Fibroblast of lung (primary cell): ENCODE measurements at regions not wholly inside any gene's neighbourhood (a gene's known extent, or its start where the extent isn't known, plus 50 kb on each side); places are given as distances from the start of the nearest gene placed in this dataset.

Source experiments
- DNase-seq, 2 donors: peaks; one replicate each; pipeline versions ENCODE4 v3.0.0 to v3.0.0-alpha.2; 2010; ENCODE audit warnings: low read depth in 2 of 2
- H2AFZ ChIP-seq: 2 replicates; pipeline ENCODE4 v1.5.1; 2012; ENCODE audit warnings: low read length, control low read depth, inconsistent platforms
- H3K27ac ChIP-seq: 2 replicates; pipeline ENCODE4 v1.5.1; 2011; ENCODE audit warnings: low read length, control low read depth; ENCODE audit not compliant: insufficient read depth
- H3K27me3 ChIP-seq: 2 replicates; pipeline ENCODE4 v1.5.1; 2011; ENCODE audit warnings: mild to moderate bottlenecking, low read length; ENCODE audit not compliant: control insufficient read depth, insufficient read depth
- H3K36me3 ChIP-seq: 2 replicates; pipeline ENCODE4 v1.5.1; 2011; ENCODE audit warnings: low read length; ENCODE audit not compliant: control insufficient read depth, insufficient read depth
- H3K4me1 ChIP-seq: 2 replicates; pipeline ENCODE4 v1.5.1; 2011; ENCODE audit warnings: low read length; ENCODE audit not compliant: control insufficient read depth, insufficient read depth; ENCODE audit errors: extremely low read depth
- H3K4me2 ChIP-seq: 2 replicates; pipeline ENCODE4 v1.5.1; 2011; ENCODE audit warnings: low read length, control low read depth; ENCODE audit not compliant: insufficient read depth; ENCODE audit errors: extremely low read depth
- H3K4me3 ChIP-seq, 4 experiments: fragments of 200-600 bp in 1 of 4; sonication (generic) in 1 of 4; replicated peaks in 1 of 4; 2 replicates each; pipeline ENCODE4 v1.5.1; 2011 to 2016; ENCODE audit warnings: low read length in 4 of 4, low read depth in 3 of 4, mild to moderate bottlenecking in 3 of 4, control low read depth in 2 of 4, inconsistent platforms in 1 of 4, mixed read lengths in 1 of 4; ENCODE audit not compliant: insufficient read depth in 1 of 4; ENCODE audit errors: control extremely low read depth in 1 of 4
- H3K79me2 ChIP-seq: 2 replicates; pipeline ENCODE4 v1.5.1; 2012; ENCODE audit warnings: mild to moderate bottlenecking, low read length, inconsistent platforms; ENCODE audit not compliant: control insufficient read depth, insufficient read depth
- H3K9ac ChIP-seq: 2 replicates; pipeline ENCODE4 v1.5.1; 2011; ENCODE audit warnings: mild to moderate bottlenecking, low read length, control low read depth; ENCODE audit not compliant: insufficient read depth
- H3K9me3 ChIP-seq: 2 replicates; pipeline ENCODE4 v1.5.1; 2012; ENCODE audit warnings: low read depth, low read length; ENCODE audit not compliant: control insufficient read depth, insufficient read depth
- H4K20me1 ChIP-seq: 2 replicates; pipeline ENCODE4 v1.5.1; 2011; ENCODE audit warnings: low read length; ENCODE audit not compliant: control insufficient read depth, insufficient read depth; ENCODE audit errors: extremely low read depth
- CTCF ChIP-seq, 2 donors: IDR thresholded peaks in 1 of 2; conservative IDR thresholded peaks in 1 of 2; 1 replicate in 1 of 2; 2 replicates in 1 of 2; pipeline ENCODE4 v1.5.1; 2011 to 2012; ENCODE audit warnings: low read length in 2 of 2, control low read depth in 1 of 2, inconsistent platforms in 1 of 2, low read depth in 1 of 2, mild to moderate bottlenecking in 1 of 2
- EZH2 ChIP-seq: IDR thresholded peaks from 2 replicates; pipeline ENCODE4 v1.5.1; 2012; ENCODE audit warnings: low read length, control low read depth, mild to moderate bottlenecking; ENCODE audit errors: missing control alignments

GRCh38 chr11:91513734-91514133 lies 710.9 kb upstream of the FAT3 start:
- Histone ChIP-seq H2AFZ (no peak overlapping the region), H3K27me3 (no peaks in the 10 kb centered on the region), H4K20me1 (no peaks in the 10 kb centered on the region), H3K4me3 (no peak overlapping the region), H3K4me1 (no peaks in the 10 kb centered on the region), H3K79me2 (no peaks in the 10 kb centered on the region), H3K4me2 (no peak overlapping the region), H3K9me3 (no peaks in the 10 kb centered on the region), H3K36me3 (no peaks in the 10 kb centered on the region), H3K9ac (no peak overlapping the region), H3K27ac (no peak overlapping the region)
- peak in 1 of 2 donors; percentile 17 for DNase-seq
- no peak for TF ChIP-seq EZH2
- TF ChIP-seq CTCF (conservative IDR thresholded peaks at IDR 0.05 in 1 of 2, IDR thresholded peaks at IDR 0.05 in 1 of 2; ENCODE audit: low read depth in 1 of 2, low read length in 2 of 2) = peak in 1 of 2 donors; percentile 43

- no peak overlapping the region for H3K4me3 ChIP-seq
- no peaks in the 10 kb centered on the region for H3K4me1 ChIP-seq
- TF ChIP-seq CTCF (conservative IDR thresholded peaks at IDR 0.05 in 1 of 2, IDR thresholded peaks at IDR 0.05 in 1 of 2; ENCODE audit: low read depth in 1 of 2, low read length in 2 of 2) (no peak), EZH2 (no peak)
- H4K20me1 ChIP-seq = no peaks in the 10 kb centered on the region
- no peak overlapping the region for H3K27ac ChIP-seq
- no peaks in the 10 kb centered on the region for H3K79me2 ChIP-seq
- no peaks in the 10 kb centered on the region for H3K9me3 ChIP-seq
- no peak overlapping the region for H2AFZ ChIP-seq
- no peaks in the 10 kb centered on the region for H3K27me3 ChIP-seq
- no peak overlapping the region for H3K4me2 ChIP-seq
- H3K9ac ChIP-seq = no peak overlapping the region
- DNase-seq = no peak
- H3K36me3 ChIP-seq = no peaks in the 10 kb centered on the region
These were observed 726.8 kb upstream of the FAT3 start for GRCh38 chr11:91497847-91498246.

- TF ChIP-seq CTCF (conservative IDR thresholded peaks at IDR 0.05 in 1 of 2, IDR thresholded peaks at IDR 0.05 in 1 of 2; ENCODE audit: low read depth in 1 of 2, low read length in 2 of 2) (no peak), EZH2 (no peak)
These were observed 728.8 kb upstream of the FAT3 start for GRCh38 chr11:91495837-91496236.

More at GRCh38 chr11:91495837-91496236, 728.8 kb upstream of the FAT3 start:
- Histone ChIP-seq H3K79me2 (no peaks in the 10 kb centered on the region), H2AFZ (no peak overlapping the region), H3K9ac (no peak overlapping the region), H4K20me1 (no peaks in the 10 kb centered on the region), H3K27ac (no peak overlapping the region), H3K27me3 (no peaks in the 10 kb centered on the region), H3K4me2 (no peak overlapping the region), H3K9me3 (no peaks in the 10 kb centered on the region), H3K36me3 (no peaks in the 10 kb centered on the region), H3K4me3 (no peak overlapping the region), H3K4me1 (no peaks in the 10 kb centered on the region)
- DNase-seq = no peak
